ENCODE measurements at regions not wholly inside any gene's neighbourhood (a gene's known extent, or its start where the extent isn't known, plus 50 kb on each side); places are given as distances from the start of the nearest gene placed in this dataset.

DNA sequence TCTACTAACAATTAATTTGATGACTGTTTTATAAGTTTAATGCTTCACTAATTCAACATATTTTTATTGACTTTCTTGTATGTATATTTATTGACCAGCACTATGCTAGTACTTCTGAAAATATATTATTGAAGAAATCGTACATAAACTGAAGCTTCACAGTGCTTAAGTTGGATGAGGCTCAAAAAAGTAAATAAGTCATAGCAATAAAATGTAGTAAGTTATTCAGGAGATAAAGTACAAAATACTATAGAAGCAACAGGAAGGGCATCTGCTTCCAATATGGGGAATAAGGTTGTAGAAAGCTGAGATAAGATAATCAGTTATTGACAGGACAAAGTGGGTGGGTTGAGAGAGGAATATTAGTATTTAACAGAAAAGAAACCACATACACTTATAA lies 944.9 kb upstream of the MIR17HG start:
- no peaks in the 10 kb centered on the region for H3K36me3 ChIP-seq (ENCODE audit: control insufficient read depth, insufficient read depth, low read length)
- H3K27me3 ChIP-seq (ENCODE audit: control insufficient read depth, insufficient read depth, low read length): no peaks in the 10 kb centered on the region
- no peaks in the 10 kb centered on the region for H3K9me3 ChIP-seq (ENCODE audit: control insufficient read depth, insufficient read depth, low read length)
- H3K4me1 ChIP-seq (ENCODE audit: control insufficient read depth, insufficient read depth, low read length): no peaks in the 10 kb centered on the region
- no peak for DNase-seq (ENCODE audit: low read depth in 4 of 6, low spot score in 6 of 6)
- H3K27ac ChIP-seq (ENCODE audit: low read depth, low read length): no peak overlapping the region
- no CpG with 5 or more reads among the region's 1 CpG for WGBS (ENCODE audit: insufficient coverage)
- no peak overlapping the region for H3K4me3 ChIP-seq (ENCODE audit: low read depth, low read length)

DNA sequence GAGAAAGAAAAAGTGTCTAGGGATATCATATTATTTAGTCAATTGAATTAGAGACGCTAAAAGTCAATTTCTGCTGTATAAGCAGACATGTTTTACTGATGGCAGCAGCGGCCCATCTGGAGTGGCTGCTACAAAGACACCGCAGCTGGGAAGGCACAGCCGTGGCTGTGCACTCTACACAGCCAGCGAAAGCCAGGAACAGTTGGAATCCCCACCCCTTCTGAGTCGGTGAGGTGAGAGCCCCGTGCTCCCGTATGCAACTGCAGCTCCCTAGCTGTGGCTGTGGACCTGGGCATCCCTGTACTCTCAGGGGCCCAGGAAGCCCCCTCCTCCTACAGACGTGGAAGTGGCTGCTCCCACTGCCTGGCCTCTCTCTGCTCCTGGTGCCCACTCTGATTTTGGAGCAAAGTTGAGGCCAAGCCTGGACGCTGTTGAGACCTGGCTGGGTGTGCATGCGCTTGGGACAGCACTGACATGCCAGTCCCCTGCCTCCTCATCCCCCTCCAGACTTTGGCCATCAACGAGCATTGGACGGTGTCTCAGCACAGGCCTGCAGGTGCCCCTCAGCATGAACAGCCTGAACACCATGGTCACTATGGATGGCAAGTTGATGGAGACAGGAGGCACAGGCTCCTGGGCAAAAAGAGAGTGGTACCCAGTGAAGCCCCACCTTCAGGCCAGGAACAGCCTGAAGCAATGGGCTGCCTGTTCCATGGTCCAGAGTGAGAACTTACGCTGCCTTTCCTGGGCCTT lies 944.0 kb upstream of the MIR17HG start:
- H3K9me3 ChIP-seq (ENCODE audit: control insufficient read depth, insufficient read depth, low read length): no peaks in the 10 kb centered on the region
- WGBS (ENCODE audit: insufficient coverage): 94% methylated on average over 14 of the region's 14 CpGs
- H3K27me3 ChIP-seq (ENCODE audit: control insufficient read depth, insufficient read depth, low read length): no peaks in the 10 kb centered on the region
- no peak overlapping the region for H3K27ac ChIP-seq (ENCODE audit: low read depth, low read length)
- no peaks in the 10 kb centered on the region for H3K36me3 ChIP-seq (ENCODE audit: control insufficient read depth, insufficient read depth, low read length)
- no peaks in the 10 kb centered on the region for H3K4me1 ChIP-seq (ENCODE audit: control insufficient read depth, insufficient read depth, low read length)
- DNase-seq (ENCODE audit: low read depth in 4 of 6, low spot score in 6 of 6): no peak
- no peak overlapping the region for H3K4me3 ChIP-seq (ENCODE audit: low read depth, low read length)

DNA sequence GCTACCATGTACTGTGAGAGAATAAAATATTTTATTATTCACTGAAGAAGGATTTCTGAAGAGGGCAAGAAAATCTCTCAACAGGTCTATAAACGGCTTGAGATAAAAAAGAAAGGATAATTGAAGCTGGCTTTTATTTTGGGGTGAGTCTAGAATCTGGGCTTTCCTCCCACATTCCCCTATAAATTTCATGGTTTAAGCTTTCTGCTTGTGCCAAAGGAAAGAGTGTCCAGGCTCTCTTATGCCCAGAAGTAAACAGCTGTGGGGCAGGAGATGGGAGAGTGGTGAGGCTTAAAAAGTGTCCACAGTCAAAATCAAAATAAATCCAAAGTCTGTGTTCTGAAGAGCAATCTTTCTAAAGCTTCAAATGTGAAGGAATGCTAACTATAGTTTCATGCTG lies 942.2 kb upstream of the MIR17HG start:
- no CpG with 5 or more reads among the region's 1 CpG for WGBS (ENCODE audit: insufficient coverage)
- no peak for DNase-seq (ENCODE audit: low read depth in 4 of 6, low spot score in 6 of 6)
- Histone ChIP-seq H3K27me3 (ENCODE audit: control insufficient read depth, insufficient read depth, low read length) (no peaks in the 10 kb centered on the region), H3K27ac (ENCODE audit: low read depth, low read length) (no peak overlapping the region), H3K9me3 (ENCODE audit: control insufficient read depth, insufficient read depth, low read length) (no peaks in the 10 kb centered on the region), H3K36me3 (ENCODE audit: control insufficient read depth, insufficient read depth, low read length) (no peaks in the 10 kb centered on the region), H3K4me1 (ENCODE audit: control insufficient read depth, insufficient read depth, low read length) (no peaks in the 10 kb centered on the region), H3K4me3 (ENCODE audit: low read depth, low read length) (no peak overlapping the region)

DNA sequence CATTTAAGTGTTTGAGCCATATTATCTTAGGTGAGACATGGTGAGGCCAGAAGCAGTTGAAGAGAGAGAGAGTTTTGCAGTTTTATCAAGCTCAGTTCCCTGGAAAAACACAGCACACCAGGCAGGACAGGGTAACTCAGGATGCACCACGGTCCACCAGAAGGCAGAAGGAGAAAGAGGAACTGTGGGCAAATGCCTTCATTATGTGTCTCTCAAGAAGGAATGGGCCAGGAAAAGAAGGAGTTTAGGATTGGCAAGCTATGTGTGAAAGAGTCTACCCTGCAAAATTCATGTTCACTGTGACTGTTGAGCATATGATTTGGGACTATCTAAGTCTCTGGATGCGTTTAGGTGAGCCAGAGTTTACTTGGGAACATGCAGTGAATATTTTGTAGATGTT lies 934.5 kb upstream of the MIR17HG start:
- DNase-seq (ENCODE audit: low read depth in 4 of 6, low spot score in 6 of 6): no peak
- no peaks in the 10 kb centered on the region for H3K27me3 ChIP-seq (ENCODE audit: control insufficient read depth, insufficient read depth, low read length)
- H3K4me1 ChIP-seq (ENCODE audit: control insufficient read depth, insufficient read depth, low read length): no peaks in the 10 kb centered on the region
- no peaks in the 10 kb centered on the region for H3K9me3 ChIP-seq (ENCODE audit: control insufficient read depth, insufficient read depth, low read length)
- no peak overlapping the region for H3K27ac ChIP-seq (ENCODE audit: low read depth, low read length)
- WGBS (ENCODE audit: insufficient coverage): no CpG with 5 or more reads among the region's 2 CpGs
- no peaks in the 10 kb centered on the region for H3K36me3 ChIP-seq (ENCODE audit: control insufficient read depth, insufficient read depth, low read length)
- no peak overlapping the region for H3K4me3 ChIP-seq (ENCODE audit: low read depth, low read length)

DNA sequence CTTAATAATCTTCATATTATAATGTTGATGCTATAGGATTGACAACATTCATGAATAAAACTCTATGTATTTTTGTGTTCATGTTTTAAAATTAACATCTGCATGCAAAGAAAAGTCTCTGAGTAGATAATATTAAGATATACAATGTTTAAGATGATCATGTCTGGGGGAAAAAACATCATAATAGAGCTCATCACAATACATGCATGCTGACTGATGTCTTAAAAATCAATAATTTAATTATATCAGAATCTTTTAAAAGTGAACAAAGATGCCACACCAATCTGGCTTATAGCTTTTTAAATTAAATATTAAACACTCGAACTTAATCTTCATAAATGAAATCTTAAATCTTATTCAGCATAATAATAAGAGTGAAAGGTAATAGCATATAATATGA lies 933.9 kb upstream of the MIR17HG start:
- no peak for DNase-seq (ENCODE audit: low read depth in 4 of 6, low spot score in 6 of 6)
- Histone ChIP-seq H3K4me1 (ENCODE audit: control insufficient read depth, insufficient read depth, low read length) (no peaks in the 10 kb centered on the region), H3K9me3 (ENCODE audit: control insufficient read depth, insufficient read depth, low read length) (no peaks in the 10 kb centered on the region), H3K27me3 (ENCODE audit: control insufficient read depth, insufficient read depth, low read length) (no peaks in the 10 kb centered on the region), H3K27ac (ENCODE audit: low read depth, low read length) (no peak overlapping the region), H3K36me3 (ENCODE audit: control insufficient read depth, insufficient read depth, low read length) (no peaks in the 10 kb centered on the region), H3K4me3 (ENCODE audit: low read depth, low read length) (no peak overlapping the region)
- WGBS (ENCODE audit: insufficient coverage): no CpG with 5 or more reads among the region's 1 CpG

DNA sequence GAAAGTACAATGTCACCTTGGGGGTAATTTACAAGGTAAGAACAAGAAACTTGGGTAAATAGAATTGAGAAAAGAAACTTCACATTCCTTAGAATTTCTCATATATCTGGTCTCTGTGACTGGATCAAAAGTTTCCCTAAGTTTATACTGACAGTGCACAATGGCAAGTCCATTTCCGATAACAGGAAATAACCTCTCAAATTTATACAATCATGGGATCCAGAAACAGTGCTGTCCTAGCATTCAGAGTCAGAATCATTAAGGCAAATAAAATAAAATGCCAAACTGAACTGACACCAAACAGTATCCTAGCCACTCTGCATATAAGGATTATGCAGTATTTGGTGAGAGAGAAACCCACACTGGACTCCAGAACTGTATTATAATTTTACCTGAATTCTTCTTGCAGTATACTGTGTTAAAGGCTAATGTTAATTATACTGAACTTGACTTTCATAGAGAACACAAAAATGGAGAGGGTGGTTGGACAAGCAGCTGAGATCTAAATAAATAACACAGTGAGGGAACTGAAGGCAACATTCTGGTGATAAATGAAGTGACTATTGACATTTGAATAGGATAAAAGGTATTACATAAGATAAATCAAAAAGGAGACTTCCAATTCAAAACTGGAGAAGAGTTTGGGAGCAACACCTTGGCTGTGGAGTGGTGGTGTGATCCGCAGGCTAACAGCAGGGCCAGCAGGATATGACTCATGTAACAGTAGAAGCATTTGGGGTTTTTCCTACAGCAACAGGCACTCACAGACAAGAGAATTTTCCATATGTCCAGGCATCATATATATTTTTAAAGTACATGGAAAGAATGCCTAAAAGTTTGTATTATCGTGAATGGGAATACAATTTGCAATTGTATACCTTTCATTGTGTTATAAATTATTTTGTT lies 932.5 kb upstream of the MIR17HG start:
- no peaks in the 10 kb centered on the region for H3K36me3 ChIP-seq (ENCODE audit: control insufficient read depth, insufficient read depth, low read length)
- no peak overlapping the region for H3K4me3 ChIP-seq (ENCODE audit: low read depth, low read length)
- DNase-seq (ENCODE audit: low read depth in 4 of 6, low spot score in 6 of 6): no peak
- 100% methylated on average over 1 of the region's 3 CpGs for WGBS (ENCODE audit: insufficient coverage)
- no peaks in the 10 kb centered on the region for H3K4me1 ChIP-seq (ENCODE audit: control insufficient read depth, insufficient read depth, low read length)
- no peak overlapping the region for H3K27ac ChIP-seq (ENCODE audit: low read depth, low read length)
- H3K27me3 ChIP-seq (ENCODE audit: control insufficient read depth, insufficient read depth, low read length): no peaks in the 10 kb centered on the region
- H3K9me3 ChIP-seq (ENCODE audit: control insufficient read depth, insufficient read depth, low read length): no peaks in the 10 kb centered on the region

DNA sequence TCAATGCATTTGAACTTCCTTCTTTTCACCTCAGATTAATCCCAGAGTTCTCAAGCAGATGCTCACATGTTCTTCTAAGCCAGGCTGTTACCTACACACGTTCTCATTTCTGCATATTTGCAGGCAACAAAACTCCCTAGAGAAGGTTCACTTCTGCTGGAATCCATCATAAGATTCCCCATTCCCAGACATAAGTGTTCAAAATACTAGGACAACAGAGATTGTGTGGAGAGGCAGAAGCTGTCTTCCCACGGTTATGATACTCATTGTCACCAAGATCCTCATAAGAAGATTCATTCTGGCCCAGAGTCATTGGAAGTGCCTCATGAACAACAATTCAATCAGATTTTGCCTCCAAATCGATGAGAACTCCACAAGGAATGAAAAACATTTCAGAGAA lies 931.6 kb upstream of the MIR17HG start:
- Histone ChIP-seq H3K9me3 (ENCODE audit: control insufficient read depth, insufficient read depth, low read length) (no peaks in the 10 kb centered on the region), H3K36me3 (ENCODE audit: control insufficient read depth, insufficient read depth, low read length) (no peaks in the 10 kb centered on the region)
- 86% methylated on average over 1 of the region's 3 CpGs for WGBS (ENCODE audit: insufficient coverage)

DNA sequence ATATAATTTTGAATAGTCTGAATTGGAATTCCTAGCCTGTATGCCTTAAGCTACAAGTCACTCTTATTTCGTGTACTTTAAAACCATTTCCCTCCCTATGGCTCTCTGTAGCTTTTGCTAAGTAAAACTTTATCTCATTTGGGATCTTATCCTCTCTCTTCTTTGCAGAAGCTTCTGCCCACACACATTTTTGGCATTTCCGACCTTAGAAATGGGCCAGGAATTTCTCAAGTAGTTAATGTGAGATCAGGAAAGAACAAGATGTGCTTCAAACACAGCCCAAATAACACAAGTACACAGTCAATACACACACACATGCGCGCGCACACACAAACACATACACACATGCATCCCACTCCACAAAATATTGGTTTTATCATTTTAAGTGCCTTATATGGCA lies 931.0 kb upstream of the MIR17HG start:
- Histone ChIP-seq H3K4me3 (ENCODE audit: low read depth, low read length) (no peak overlapping the region), H3K27ac (ENCODE audit: low read depth, low read length) (no peak overlapping the region), H3K4me1 (ENCODE audit: control insufficient read depth, insufficient read depth, low read length) (no peaks in the 10 kb centered on the region), H3K27me3 (ENCODE audit: control insufficient read depth, insufficient read depth, low read length) (no peaks in the 10 kb centered on the region), H3K9me3 (ENCODE audit: control insufficient read depth, insufficient read depth, low read length) (no peaks in the 10 kb centered on the region), H3K36me3 (ENCODE audit: control insufficient read depth, insufficient read depth, low read length) (no peaks in the 10 kb centered on the region)
- DNase-seq (ENCODE audit: low read depth in 4 of 6, low spot score in 6 of 6): no peak
- WGBS (ENCODE audit: insufficient coverage): 80% methylated on average over 1 of the region's 5 CpGs

More for the DNA sequence above, 931.6 kb upstream of the MIR17HG start:
- no peak for DNase-seq (ENCODE audit: low read depth in 4 of 6, low spot score in 6 of 6)
- H3K4me1 ChIP-seq (ENCODE audit: control insufficient read depth, insufficient read depth, low read length): no peaks in the 10 kb centered on the region
- H3K27ac ChIP-seq (ENCODE audit: low read depth, low read length): no peak overlapping the region
- H3K27me3 ChIP-seq (ENCODE audit: control insufficient read depth, insufficient read depth, low read length): no peaks in the 10 kb centered on the region
- H3K4me3 ChIP-seq (ENCODE audit: low read depth, low read length): no peak overlapping the region

DNA sequence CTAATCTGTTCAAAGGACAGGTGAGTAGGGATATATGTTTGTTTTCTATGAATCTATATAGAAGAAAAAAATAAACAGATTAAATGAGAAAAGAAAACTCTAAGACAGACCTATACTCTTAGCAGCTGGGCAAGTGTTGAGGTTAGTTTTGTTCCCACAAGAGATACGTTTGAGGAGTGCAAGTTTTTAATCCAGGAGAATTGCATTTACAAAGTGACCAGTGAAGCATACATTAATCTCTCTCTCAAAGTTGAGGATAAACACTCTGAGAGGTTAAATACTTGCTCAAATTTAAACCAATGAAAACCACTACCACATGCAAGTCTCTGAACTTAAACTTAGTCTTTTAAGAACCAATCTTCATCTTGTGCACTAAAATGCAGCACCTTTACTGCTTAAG lies 930.5 kb upstream of the MIR17HG start:
- no CpG with 5 or more reads among the region's 1 CpG for WGBS (ENCODE audit: insufficient coverage)
- DNase-seq (ENCODE audit: low read depth in 4 of 6, low spot score in 6 of 6): no peak
- no peaks in the 10 kb centered on the region for H3K36me3 ChIP-seq (ENCODE audit: control insufficient read depth, insufficient read depth, low read length)
- H3K4me1 ChIP-seq (ENCODE audit: control insufficient read depth, insufficient read depth, low read length): no peaks in the 10 kb centered on the region
- no peaks in the 10 kb centered on the region for H3K9me3 ChIP-seq (ENCODE audit: control insufficient read depth, insufficient read depth, low read length)
- H3K27ac ChIP-seq (ENCODE audit: low read depth, low read length): no peak overlapping the region
- H3K27me3 ChIP-seq (ENCODE audit: control insufficient read depth, insufficient read depth, low read length): no peaks in the 10 kb centered on the region
- no peak overlapping the region for H3K4me3 ChIP-seq (ENCODE audit: low read depth, low read length)

DNA sequence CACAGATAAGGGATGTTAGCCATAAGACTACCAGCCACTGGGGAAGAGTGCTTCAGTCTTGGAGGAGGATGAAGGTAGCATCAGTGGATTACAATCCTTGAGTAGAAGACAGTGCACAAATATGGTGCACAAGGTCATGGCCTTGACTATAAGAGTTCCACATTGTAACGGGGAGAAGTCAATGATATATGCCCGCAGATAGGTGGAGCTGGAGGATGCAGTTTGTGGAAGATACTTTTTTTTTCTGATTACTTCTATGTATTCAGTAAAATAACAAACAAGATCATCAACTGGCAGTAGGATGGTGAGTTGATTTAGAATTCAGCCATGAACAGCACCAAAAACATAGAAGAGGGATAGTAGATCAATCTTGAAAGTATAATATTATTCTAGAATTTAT lies 926.8 kb upstream of the MIR17HG start:
- DNase-seq (ENCODE audit: low read depth in 4 of 6, low spot score in 6 of 6): no peak
- no peak overlapping the region for H3K4me3 ChIP-seq (ENCODE audit: low read depth, low read length)
- no peak overlapping the region for H3K27ac ChIP-seq (ENCODE audit: low read depth, low read length)
- no peaks in the 10 kb centered on the region for H3K4me1 ChIP-seq (ENCODE audit: control insufficient read depth, insufficient read depth, low read length)
- H3K27me3 ChIP-seq (ENCODE audit: control insufficient read depth, insufficient read depth, low read length): no peaks in the 10 kb centered on the region
- WGBS (ENCODE audit: insufficient coverage): no CpG with 5 or more reads among the region's 2 CpGs
- no peaks in the 10 kb centered on the region for H3K9me3 ChIP-seq (ENCODE audit: control insufficient read depth, insufficient read depth, low read length)
- H3K36me3 ChIP-seq (ENCODE audit: control insufficient read depth, insufficient read depth, low read length): no peaks in the 10 kb centered on the region

Data from spinal cord (tissue), 9 donors.